ENCODE measurements at regions not wholly inside any gene's neighbourhood (a gene's known extent, or its start where the extent isn't known, plus 50 kb on each side); places are given as distances from the start of the nearest gene placed in this dataset.
A peak's percentile ranks its signal among the peaks of the same experiment; 100 is the strongest.
"Not testable (repeated sequence)": the region's sequence is repeated elsewhere in the genome, so short reads cannot be mapped to it uniquely, and the experiment has no call there.

- peak; percentile 70 for TF ChIP-seq CTCF (conservative IDR thresholded peaks at IDR 0.05; ENCODE audit: control insufficient read depth, insufficient read depth, low read depth, low read length)
- no peak overlapping the region for H3K4me3 ChIP-seq (ENCODE audit: control insufficient read depth, low read depth, low read length)
- peak; percentile 46 for DNase-seq (ENCODE audit: low read depth)
Measured at GRCh38 chr10:109773288-109774120, 149.8 kb downstream of the XPNPEP1 start.

GRCh38 chr10:109770663-109771062 is 152.6 kb downstream of the XPNPEP1 start:
- no peak for DNase-seq (ENCODE audit: low read depth)
- no peak overlapping the region for H3K4me3 ChIP-seq (ENCODE audit: control insufficient read depth, low read depth, low read length)
- TF ChIP-seq CTCF (conservative IDR thresholded peaks at IDR 0.05; ENCODE audit: control insufficient read depth, insufficient read depth, low read depth, low read length): no peak

GRCh38 chr10:109769966-109770365 is 153.3 kb downstream of the XPNPEP1 start:
- no peak overlapping the region for H3K4me3 ChIP-seq (ENCODE audit: control insufficient read depth, low read depth, low read length)
- no peak for DNase-seq (ENCODE audit: low read depth)
- TF ChIP-seq CTCF (conservative IDR thresholded peaks at IDR 0.05; ENCODE audit: control insufficient read depth, insufficient read depth, low read depth, low read length): no peak

GRCh38 chr10:109765838-109766237 is 157.5 kb downstream of the XPNPEP1 start:
- no peak overlapping the region for H3K4me3 ChIP-seq (ENCODE audit: control insufficient read depth, low read depth, low read length)
- no peak for TF ChIP-seq CTCF (conservative IDR thresholded peaks at IDR 0.05; ENCODE audit: control insufficient read depth, insufficient read depth, low read depth, low read length)
- DNase-seq (ENCODE audit: low read depth): no peak

GRCh38 chr10:109762555-109762954 is 160.8 kb downstream of the XPNPEP1 start:
- H3K4me3 ChIP-seq (ENCODE audit: control insufficient read depth, low read depth, low read length): no peak overlapping the region
- no peak for TF ChIP-seq CTCF (conservative IDR thresholded peaks at IDR 0.05; ENCODE audit: control insufficient read depth, insufficient read depth, low read depth, low read length)
- DNase-seq (ENCODE audit: low read depth): no peak

- DNase-seq (ENCODE audit: low read depth); H3K4me3 ChIP-seq (ENCODE audit: control insufficient read depth, low read depth, low read length): not testable (repeated sequence)
Measured at GRCh38 chr10:109757670-109758069, 165.6 kb downstream of the XPNPEP1 start.

- TF ChIP-seq CTCF (conservative IDR thresholded peaks at IDR 0.05; ENCODE audit: control insufficient read depth, insufficient read depth, low read depth, low read length): no peak
- no peak overlapping the region for H3K4me3 ChIP-seq (ENCODE audit: control insufficient read depth, low read depth, low read length)
- no peak for DNase-seq (ENCODE audit: low read depth)
Measured at GRCh38 chr10:109746861-109747260, 176.4 kb downstream of the XPNPEP1 start.

Measured in fibroblast of mammary gland (primary cell).